B cell (primary cell): ENCODE measurements at regions not wholly inside any gene's neighbourhood (a gene's known extent, or its start where the extent isn't known, plus 50 kb on each side); places are given as distances from the start of the nearest gene placed in this dataset.

Experiments used
- ATAC-seq: fragments of 200-7000 bp; cut with Tn5 transposase; one replicate; pipeline ENCODE4 v1.10.0; 2021; ENCODE audit warnings: low read depth, mild to moderate bottlenecking, moderate number of reproducible peaks, moderate library complexity
- CTCF ChIA-PET: fragments of 350-600 bp; sonication (Branson Sonifier 250); formaldehyde crosslinking; loops from one replicate; lab custom pipeline; 2021; ENCODE audit warnings: antibody characterized with exemption, inconsistent platforms; lab: Charles Lee
- POLR2A ChIA-PET: fragments of 350-600 bp; sonication (Branson Sonifier 250); formaldehyde crosslinking; loops from one replicate; lab custom pipeline; 2021; ENCODE audit warnings: antibody characterized with exemption; lab: Charles Lee
- DNase-seq: peaks from one replicate; pipeline ENCODE4 v3.0.0; 2013
- H2AFZ ChIP-seq: 2 replicates; pipeline ENCODE4 v1.6.1; 2012; ENCODE audit warnings: mild to moderate bottlenecking, low read depth, low read length; ENCODE audit not compliant: insufficient read depth, poor library complexity, severe bottlenecking
- H3K27ac ChIP-seq, 2 donors: 1 replicate in 1 of 2; 2 replicates in 1 of 2; pipeline ENCODE4 v1.5.1; 2012 to 2013; ENCODE audit warnings: low read length in 2 of 2, mild to moderate bottlenecking in 2 of 2, moderate library complexity in 1 of 2
- H3K27me3 ChIP-seq, 4 experiments: fragments of 200-600 bp in 1 of 4; sonication (generic) in 1 of 4; replicated peaks in 1 of 4; 1 replicate in 2 of 4; 2 replicates in 2 of 4; pipeline versions ENCODE4 v1.6.1 to v1.7.0; 2013 to 2016; ENCODE audit warnings: low read length in 3 of 4, mild to moderate bottlenecking in 2 of 4, mixed read lengths in 1 of 4, moderate library complexity in 1 of 4; ENCODE audit not compliant: insufficient read depth in 4 of 4, control insufficient read depth in 3 of 4; ENCODE audit errors: control extremely low read depth in 1 of 4
- H3K36me3 ChIP-seq, 2 experiments: replicated peaks in 1 of 2; 1 replicate in 1 of 2; 2 replicates in 1 of 2; pipeline versions ENCODE4 v1.6.1 to v1.7.1; 2013; ENCODE audit warnings: low read length in 1 of 2; ENCODE audit not compliant: insufficient read depth in 2 of 2, control insufficient read depth in 1 of 2; ENCODE audit errors: control extremely low read depth in 1 of 2, extremely low read depth in 1 of 2
- H3K4me1 ChIP-seq, 2 donors: fragments of 200-600 bp in 1 of 2; sonication (generic) in 1 of 2; 1 replicate in 1 of 2; 2 replicates in 1 of 2; pipeline versions ENCODE4 v1.5.1 to v1.6.1; 2013 to 2017; ENCODE audit warnings: low read length in 2 of 2; ENCODE audit not compliant: control insufficient read depth in 2 of 2, insufficient read depth in 2 of 2
- H3K4me2 ChIP-seq: replicated peaks from 2 replicates; pipeline ENCODE3; 2012; ENCODE audit warnings: mild to moderate bottlenecking, low read depth, low read length; ENCODE audit not compliant: poor library complexity, severe bottlenecking
- H3K4me3 ChIP-seq, 5 experiments: fragments of 200-600 bp in 1 of 5; sonication (generic) in 1 of 5; 1 replicate in 3 of 5; 2 replicates in 2 of 5; pipeline versions ENCODE4 v1.5.1 to v1.7.0; 2011 to 2016; ENCODE audit warnings: low read length in 4 of 5, mild to moderate bottlenecking in 4 of 5, low read depth in 2 of 5, control low read depth in 1 of 5, moderate library complexity in 1 of 5; ENCODE audit not compliant: insufficient read depth in 1 of 5; ENCODE audit errors: control extremely low read depth in 1 of 5, extremely low read depth in 1 of 5
- H3K79me2 ChIP-seq: fragments of 200-600 bp; sonication (generic); one replicate; pipeline ENCODE4 v1.6.0; 2016; ENCODE audit warnings: low read length; ENCODE audit not compliant: control insufficient read depth, insufficient read depth
- H3K9ac ChIP-seq: fragments of 200-600 bp; sonication (generic); 2 replicates; pipeline ENCODE4 v1.6.1; 2017; ENCODE audit warnings: mild to moderate bottlenecking, low read length, moderate library complexity
- H3K9me3 ChIP-seq, 3 donors: one replicate each; pipeline versions ENCODE4 v1.6.1 to v1.7.1; 2013; ENCODE audit warnings: low read length in 2 of 3; ENCODE audit not compliant: control insufficient read depth in 2 of 3, insufficient read depth in 1 of 3; ENCODE audit errors: control extremely low read depth in 1 of 3
- H4K20me1 ChIP-seq: 2 replicates; pipeline ENCODE4 v1.6.0; 2012; ENCODE audit warnings: mild to moderate bottlenecking, low read length; ENCODE audit not compliant: insufficient read depth, control insufficient read depth, poor library complexity, severe bottlenecking
- H3K27ac Mint-ChIP-seq: one replicate; pipeline ENCODE4 v1.8.0; 2021; ENCODE audit warnings: mixed read lengths
- H3K27me3 Mint-ChIP-seq: one replicate; pipeline ENCODE4 v1.8.0; 2021; ENCODE audit warnings: mixed read lengths
- H3K4me1 Mint-ChIP-seq: one replicate; pipeline ENCODE4 v1.8.0; 2021; ENCODE audit warnings: mixed read lengths
- H3K4me3 Mint-ChIP-seq: one replicate; pipeline ENCODE4 v1.8.0; 2021; ENCODE audit warnings: mixed read lengths
- H3K9me3 Mint-ChIP-seq: one replicate; pipeline ENCODE4 v1.8.0; 2022; ENCODE audit warnings: mixed read lengths; ENCODE audit not compliant: insufficient read depth
- CTCF ChIP-seq: fragments of 200-600 bp; IDR thresholded peaks from one replicate; pipeline ENCODE4 v1.8.0; 2022; ENCODE audit warnings: antibody characterized with exemption, mild to moderate bottlenecking
- EZH2 ChIP-seq: IDR thresholded peaks from 2 replicates; pipeline ENCODE4 v1.6.1; 2012; ENCODE audit warnings: borderline replicate concordance, low read depth, mild to moderate bottlenecking, moderate library complexity, low read length; ENCODE audit not compliant: insufficient read depth, poor library complexity, severe bottlenecking
- WGBS: methylation state at CpG from one replicate; pipeline ENCODE4 v1.1.5; 2013; ENCODE audit warnings: missing lambda C conversion rate; ENCODE audit not compliant: insufficient coverage; 5-methylcytosine and 5-hydroxymethylcytosine counted together
- intact Hi-C: fragments of 100-400 bp; cut with micrococcal nuclease; formaldehyde crosslinking; loops from one replicate; pipeline ENCODE4 v1.10.0; 2022

GRCh38 chr13:72208112-72208645 lies 341.2 kb upstream of the DACH1 start:
- no peaks in the 10 kb centered on the region for H3K4me1 Mint-ChIP-seq
- POLR2A ChIA-PET, result no interaction called here
- no peak overlapping the region for H3K27ac Mint-ChIP-seq
- Histone ChIP-seq H3K4me3 (no peak overlapping the region), H3K79me2 (no peaks in the 10 kb centered on the region), H3K9ac (no peak overlapping the region), H3K36me3 (no peaks in the 10 kb centered on the region), H3K9me3 (no peaks in the 10 kb centered on the region), H3K27ac (no peak overlapping the region), H2AFZ (no peak overlapping the region), H4K20me1 (no peaks in the 10 kb centered on the region), H3K27me3 (no peaks in the 10 kb centered on the region), H3K4me1 (no peaks in the 10 kb centered on the region), H3K4me2 (no peak overlapping the region)
- no peak for DNase-seq
- H3K4me3 Mint-ChIP-seq, result no peak overlapping the region
- CTCF ChIA-PET, result no interaction called here
- ATAC-seq, result no peak
- intact Hi-C loops, result no loop called here
- H3K27me3 Mint-ChIP-seq, result no peaks in the 10 kb centered on the region
- no peaks in the 10 kb centered on the region for H3K9me3 Mint-ChIP-seq
- TF ChIP-seq CTCF (no peak), EZH2 (no peak)

- intact Hi-C loops, result no loop called here
- H3K4me2 ChIP-seq, result no peak overlapping the region
- no peaks in the 10 kb centered on the region for H3K27me3 Mint-ChIP-seq
- H3K4me1 ChIP-seq, result no peaks in the 10 kb centered on the region
- DNase-seq (no peak), ATAC-seq (no peak)
- no peaks in the 10 kb centered on the region for H3K79me2 ChIP-seq
- no peak overlapping the region for H3K27ac ChIP-seq
- no peaks in the 10 kb centered on the region for H3K36me3 ChIP-seq
- whole genome bisulfite sequencing, result no CpG with 5 or more reads among the region's 1 CpG
- ChIA-PET POLR2A (no interaction called here), CTCF (no interaction called here)
- no peak overlapping the region for H3K27ac Mint-ChIP-seq
- H3K9ac ChIP-seq, result no peak overlapping the region
- H3K4me3 Mint-ChIP-seq, result no peak overlapping the region
- H3K9me3 Mint-ChIP-seq, result peaks cover 3% of the 10 kb centered on the region
- peaks cover 0 to 4% (median 0%) of the 10 kb centered on the region in 3 donors for H3K9me3 ChIP-seq
- H3K27me3 ChIP-seq, result no peaks in the 10 kb centered on the region
- H4K20me1 ChIP-seq, result no peaks in the 10 kb centered on the region
- H3K4me1 Mint-ChIP-seq, result no peaks in the 10 kb centered on the region
- H3K4me3 ChIP-seq, result no peak overlapping the region
- no peak overlapping the region for H2AFZ ChIP-seq
- TF ChIP-seq CTCF (no peak), EZH2 (no peak)
These were observed 338.8 kb upstream of the DACH1 start for GRCh38 chr13:72205773-72206172.
